SK-N-DZ (cell line): ENCODE measurements at regions not wholly inside any gene's neighbourhood (a gene's known extent, or its start where the extent isn't known, plus 50 kb on each side); places are given as distances from the start of the nearest gene placed in this dataset.
"Not testable (repeated sequence)": the region's sequence is repeated elsewhere in the genome, so short reads cannot be mapped to it uniquely, and the experiment has no call there.

Experiments
- DNase-seq: peaks from one replicate; pipeline ENCODE4 v3.0.0-alpha.2; 2015; ENCODE audit warnings: low spot score

DNA sequence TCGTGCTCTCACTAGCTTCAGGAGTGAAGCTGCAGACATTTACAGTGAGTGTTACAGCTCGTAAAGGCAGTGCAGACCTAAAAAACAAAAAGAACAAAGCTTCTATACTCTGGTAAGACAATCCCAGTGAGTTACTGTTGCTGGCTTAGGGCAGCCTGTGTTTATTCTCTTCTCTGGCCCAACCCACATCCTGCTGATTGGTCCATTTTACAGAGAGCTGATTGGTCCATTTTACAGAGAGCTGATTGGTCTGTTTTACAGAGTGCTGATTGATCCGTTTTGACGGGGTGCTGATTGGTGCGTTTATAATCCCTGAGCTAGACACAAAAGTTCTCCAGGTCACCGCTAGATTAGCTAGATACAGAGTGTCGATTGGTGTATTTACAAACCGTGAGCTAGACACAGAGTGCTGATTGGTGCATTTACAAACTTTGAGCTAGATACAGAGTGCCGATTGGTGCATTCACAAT, 158.0 kb downstream of the KLRB1 start:
- not testable (repeated sequence) for DNase-seq

DNA sequence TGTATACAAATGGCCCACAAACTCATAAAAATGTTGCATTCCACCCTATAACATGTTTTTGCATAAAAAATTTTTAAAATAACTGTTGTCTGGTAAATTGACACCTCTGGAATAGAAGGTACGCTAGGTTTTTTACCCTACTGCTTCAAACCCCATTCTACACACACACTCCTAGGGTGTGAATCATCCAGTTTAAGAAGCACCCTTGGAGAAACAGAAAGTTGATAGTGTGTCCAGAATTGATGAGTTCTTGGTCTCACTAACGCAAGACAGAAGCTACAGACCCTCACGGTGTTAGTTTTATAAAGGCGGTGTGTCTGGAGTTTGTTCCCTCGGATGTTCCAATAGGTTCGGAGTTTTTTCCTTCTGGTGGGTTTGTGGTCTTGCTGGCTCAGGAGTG, 158.5 kb downstream of the KLRB1 start:
- DNase-seq = no peak

DNA sequence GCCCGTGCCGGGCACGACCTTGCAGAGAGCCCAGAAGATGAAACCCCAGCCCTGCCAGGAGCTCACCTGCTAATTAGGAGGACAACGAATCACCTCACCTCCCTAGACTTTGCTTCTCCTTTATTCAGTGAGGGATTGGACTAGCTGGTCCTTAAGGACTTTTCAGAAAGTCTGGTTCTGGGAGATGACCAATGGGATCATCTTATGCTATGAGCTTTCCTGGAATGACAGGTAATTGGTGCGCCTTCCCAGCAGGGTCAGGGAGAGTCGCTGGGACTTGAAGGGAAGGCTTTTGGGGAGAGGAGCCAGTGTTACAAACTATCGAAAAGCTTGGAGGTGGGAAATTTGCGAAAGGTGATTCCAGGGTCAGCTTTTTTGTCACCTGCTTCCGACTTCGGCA, 159.1 kb downstream of the KLRB1 start:
- not testable (repeated sequence) for DNase-seq

DNA sequence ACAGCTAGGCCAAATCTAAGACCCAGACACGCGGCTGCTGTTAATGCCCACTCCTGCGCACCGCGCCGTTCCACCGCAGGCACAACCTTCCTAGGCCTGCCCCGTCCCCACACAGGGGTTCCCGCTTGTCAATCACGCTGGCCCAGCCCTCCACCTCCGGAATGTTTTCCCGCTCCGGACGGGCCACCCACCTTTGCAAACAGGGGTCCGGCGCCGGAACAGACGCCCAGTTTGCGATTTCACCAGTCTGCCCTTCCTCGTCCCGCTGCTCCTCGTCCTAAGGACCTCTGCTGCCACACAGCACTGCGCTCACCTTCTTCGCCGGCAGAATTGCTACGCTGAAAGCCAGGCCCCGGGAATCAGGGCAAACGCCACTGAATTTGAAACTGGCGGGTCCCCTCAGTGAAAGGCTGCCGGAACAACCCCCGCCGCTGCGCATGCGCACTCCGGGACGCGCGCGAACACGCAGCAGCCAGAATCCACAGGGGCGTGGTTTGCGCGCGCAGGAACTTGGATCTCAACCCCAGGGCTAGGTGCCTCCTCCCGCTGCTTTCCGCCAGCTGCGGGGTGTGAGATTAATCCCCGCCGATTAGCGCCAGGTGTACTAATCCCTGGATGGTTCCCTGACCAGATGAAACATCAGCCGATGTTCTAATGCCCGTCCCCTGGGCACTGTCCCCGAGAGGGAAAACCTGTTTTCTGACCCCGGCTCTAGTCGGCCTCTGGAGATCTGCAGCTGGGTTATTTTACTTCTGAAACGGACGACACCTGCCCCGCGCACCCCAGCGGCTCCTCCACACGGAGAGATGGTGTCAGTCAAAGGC, 159.7 kb downstream of the KLRB1 start:
- peak; percentile 91 for DNase-seq

DNA sequence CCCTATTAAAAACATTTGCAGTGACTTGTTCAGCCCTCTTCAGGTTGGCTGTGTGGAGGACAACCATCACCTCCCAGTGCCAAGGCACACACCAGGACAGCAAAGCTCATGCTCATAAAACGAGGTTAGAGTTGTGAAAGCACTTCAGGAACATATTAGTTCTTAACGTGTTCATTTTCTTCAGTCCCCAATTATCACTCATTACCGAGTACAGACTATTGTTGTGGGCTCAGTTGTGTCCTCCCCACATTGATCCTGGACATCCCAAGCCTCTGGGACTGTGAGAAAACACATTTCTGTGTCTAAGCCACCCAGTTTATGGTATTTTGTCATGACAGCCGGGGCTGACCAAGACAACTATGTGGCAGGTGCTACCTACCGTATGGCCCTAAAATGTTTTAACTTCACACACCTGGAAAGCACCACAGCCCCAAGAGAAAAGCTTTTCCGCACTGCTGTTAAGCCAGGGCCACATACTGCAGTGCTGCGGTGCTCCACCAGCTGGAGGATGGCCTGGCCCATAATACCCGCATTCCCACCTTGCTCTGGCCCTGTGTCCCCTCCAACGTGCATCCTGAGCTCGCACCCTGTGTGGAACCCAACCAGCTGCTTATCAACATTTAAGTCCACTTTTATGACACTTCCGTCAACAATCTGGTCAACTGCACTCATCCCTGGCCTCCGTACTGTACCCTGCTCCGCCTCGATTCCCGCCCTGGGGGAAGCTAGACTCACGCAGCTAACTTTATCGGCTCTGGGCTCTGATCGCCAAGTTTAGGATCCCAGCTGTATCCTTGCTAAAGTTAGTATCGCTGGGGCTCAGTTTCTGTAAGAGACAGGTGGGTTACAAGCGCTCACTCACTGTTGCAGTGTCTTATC, 160.6 kb downstream of the KLRB1 start:
- DNase-seq = not testable (repeated sequence)

DNA sequence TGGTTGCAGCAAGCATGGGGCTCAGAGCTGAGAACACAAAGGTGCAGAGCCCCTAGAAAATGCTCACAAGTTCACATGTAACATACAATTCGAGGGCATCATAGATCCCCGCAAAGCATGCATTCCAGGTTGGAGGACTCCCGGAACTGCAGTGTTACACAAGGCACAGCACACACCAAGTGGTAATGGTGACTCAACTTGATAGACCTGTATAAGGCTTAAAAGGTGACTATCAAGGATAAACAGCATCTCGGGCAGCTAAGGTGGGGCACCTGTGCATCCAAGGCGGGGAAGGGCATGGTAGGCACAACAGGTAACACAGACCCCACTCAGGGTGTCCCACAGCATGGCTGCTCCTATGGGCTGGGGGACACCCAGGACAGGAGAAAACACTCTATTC, 167.3 kb downstream of the KLRB1 start:
- DNase-seq = not testable (repeated sequence)

DNA sequence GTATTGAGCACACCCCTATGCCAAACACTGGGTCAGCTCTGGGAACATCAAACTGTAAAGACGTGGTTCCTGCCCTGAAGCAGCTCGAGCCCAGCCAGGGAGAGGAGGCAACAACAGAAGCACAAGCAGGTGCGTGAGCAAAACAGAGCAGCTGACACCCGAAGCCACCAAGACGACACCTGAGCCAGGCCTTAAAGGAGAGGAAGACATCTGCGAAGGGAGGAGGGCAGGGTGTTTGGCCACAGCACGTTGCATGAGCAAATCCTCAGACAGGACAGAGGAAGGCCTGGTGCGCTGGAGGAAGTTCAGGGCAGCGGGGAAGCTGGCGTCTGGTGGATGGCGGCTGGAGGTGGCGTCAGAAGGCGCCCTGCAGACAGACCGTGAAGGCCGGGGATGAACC, 172.0 kb downstream of the KLRB1 start:
- not testable (repeated sequence) for DNase-seq

DNA sequence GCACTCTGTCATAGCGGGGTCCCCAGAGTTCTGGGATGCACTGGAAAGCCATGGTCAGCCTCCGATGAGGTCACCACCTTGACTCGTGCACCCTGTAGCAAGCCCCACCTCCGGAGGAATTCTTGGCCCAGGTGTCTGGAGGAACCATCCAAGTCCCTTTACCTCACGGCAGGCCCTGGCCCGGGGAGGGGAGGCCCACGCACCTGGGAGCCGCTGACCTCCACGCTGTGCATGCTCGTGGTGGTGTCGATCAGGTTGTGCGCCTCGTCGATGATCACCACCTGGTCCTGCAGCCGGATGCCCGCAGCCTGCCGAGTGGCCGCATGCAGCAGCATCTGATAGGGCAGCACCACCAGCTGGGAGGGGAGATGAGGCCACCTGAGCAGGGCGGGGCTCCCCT, 177.3 kb downstream of the KLRB1 start:
- DNase-seq = not testable (repeated sequence)

DNA sequence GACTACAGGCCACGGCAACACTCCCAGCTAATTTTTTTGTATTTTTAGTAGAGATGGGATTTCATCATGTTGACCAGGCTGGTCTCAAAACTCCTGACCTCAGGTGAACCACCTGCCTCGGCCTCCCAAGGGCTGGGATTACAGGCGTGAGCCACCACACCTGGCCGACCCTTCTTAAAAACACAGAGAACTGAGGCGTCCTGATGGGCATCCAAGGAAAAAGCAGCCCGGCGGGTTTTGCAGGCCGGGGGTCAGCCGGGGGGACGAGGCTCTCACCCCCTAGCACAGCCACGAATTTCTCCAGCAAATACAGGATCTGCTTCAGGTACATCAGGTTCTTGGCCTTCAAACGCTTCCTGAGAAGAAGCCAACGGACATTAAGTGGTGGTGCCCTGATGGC, 178.9 kb downstream of the KLRB1 start:
- not testable (repeated sequence) for DNase-seq

DNA sequence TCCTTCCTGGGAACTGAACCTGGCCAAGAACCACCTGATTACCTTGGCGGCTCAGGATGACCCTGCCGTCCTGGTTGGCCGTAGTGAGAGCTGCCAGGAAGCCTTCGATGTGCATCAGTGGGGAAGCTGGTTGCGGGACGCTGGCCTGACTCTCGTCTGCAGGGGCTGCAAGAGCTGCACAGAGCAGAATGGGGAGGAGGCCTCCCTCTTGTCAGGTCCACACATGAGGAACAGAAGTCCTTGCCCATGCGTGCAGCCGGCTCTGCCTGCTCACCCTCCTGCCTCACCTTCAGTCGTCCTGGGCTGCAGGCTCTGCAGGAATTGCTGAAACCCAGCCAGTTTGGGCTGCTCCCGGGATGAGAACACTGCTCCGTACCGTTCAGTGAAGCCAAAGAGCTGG, 182.3 kb downstream of the KLRB1 start:
- not testable (repeated sequence) for DNase-seq

DNA sequence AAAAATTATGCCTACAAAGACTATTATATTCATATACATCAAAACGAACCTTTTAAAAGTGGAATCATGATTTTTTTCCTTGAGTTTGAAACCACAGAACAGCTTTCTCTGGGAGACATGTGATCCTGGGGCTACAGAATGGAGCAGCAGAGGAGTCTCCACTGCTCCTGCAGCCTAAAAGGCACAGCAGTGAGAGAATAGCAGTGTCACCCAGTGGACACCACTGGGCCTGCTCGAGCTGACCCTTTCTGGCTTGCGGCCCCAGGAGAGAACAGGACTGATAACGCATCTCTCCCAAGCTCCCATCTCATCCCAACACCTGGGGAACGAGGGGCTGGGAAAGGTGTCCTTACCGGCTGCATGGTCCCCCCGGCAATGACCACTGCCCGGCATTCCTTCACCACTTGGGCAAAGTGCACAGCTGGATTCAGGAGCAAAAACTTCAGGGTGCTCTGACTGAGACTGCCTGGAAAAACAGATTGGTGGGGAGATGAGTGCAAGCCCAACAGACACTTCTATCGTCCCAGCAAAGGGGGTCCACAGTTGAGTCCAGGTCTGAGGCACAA, 183.5 kb downstream of the KLRB1 start:
- DNase-seq = not testable (repeated sequence)

DNA sequence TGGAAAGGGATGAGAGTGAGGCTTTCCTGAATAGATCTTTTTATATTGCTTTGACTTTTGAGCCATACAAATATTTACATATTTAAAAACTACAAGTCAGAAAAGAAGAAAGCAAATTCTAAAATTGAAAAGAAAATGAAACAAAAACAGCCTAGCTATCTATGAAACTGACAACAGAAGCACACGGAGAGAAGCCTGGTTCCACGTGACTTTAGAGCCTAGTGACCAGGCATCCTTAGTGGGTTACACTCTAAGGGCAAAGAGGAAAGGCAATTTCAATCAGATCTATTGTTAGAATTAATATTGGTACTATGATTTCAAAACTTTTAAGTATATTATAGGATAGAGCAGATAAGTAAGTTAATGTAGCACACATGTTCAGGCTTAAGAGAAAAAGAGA, 185.0 kb downstream of the KLRB1 start:
- DNase-seq = not testable (repeated sequence)

DNA sequence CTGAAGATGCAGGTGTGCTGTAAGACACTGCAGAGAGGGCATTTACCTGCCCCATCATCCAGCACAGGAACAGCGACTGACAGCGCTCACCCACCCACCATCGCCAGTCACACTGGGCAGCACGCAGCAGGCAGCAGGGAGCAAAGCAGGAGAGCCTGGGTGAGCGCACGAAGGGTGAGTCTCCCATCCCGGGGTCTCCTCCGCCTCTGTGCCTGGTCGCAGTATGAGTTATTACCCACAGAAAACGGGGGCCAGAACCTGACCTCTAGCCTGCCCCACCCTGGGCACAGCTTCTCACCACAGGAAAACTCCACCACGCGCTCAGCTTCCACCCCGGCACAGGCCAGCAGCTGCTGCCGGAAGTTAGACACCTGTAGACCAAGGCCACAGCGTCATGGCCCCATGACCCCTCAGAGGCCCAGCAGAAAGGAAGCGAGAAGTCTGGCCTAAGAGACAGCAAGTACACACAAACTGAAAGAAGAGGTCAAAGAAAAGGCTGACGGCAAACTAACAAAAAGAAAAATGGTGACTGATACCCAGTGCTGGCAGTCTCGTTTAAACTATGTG, 186.1 kb downstream of the KLRB1 start:
- DNase-seq = not testable (repeated sequence)

DNA sequence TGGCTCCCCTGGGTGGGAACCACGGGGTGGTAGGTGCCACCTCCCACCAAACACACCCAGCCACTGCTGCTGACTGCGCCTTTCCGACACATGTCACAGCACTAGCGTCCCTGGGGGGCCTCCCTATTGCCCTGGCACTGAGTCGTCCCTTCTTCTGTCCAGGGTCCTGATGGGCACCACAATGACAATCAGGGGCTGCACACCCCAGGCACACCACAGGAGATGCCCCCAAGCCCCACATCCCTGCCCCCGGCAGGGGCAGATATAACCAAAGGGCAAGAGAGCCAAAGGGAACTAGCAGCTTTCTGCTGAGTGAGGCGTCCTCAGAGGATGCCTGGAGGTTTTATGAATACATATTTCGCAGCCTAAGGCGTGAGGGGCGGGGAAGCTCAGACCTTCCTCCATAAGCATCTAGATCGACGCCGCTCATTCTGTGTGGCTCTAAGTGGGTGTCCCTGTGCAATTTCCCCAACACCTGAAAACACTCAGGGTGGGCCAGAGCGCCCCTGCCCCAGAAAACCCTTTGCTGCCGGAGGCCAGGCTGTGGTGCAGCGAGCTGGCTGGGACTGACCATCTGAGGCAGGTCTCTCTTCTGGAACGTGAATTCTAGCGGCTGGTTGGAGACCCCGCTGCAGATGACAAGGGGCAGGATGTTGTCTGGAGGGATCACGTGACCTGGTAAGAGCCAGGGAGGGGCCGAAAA, 186.7 kb downstream of the KLRB1 start:
- not testable (repeated sequence) for DNase-seq

DNA sequence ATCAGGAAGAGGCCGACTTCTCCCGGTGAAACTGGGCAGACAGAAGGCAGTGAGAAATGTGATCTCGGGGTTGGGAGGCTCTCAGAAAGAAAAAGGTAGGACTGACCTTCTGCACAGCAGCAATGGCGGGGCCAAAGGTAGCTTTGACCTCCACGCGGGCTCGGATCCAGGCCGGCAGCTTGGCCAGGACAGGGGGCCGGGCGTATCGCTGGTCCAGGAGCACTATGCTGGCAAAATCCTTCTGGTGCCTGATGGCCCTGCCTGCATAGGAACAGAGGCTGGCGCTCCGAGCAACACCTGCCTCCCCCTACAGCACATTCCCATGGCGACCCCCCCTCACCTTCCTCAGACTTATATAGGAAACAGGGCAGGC, 189.1 kb downstream of the KLRB1 start:
- DNase-seq = not testable (repeated sequence)

DNA sequence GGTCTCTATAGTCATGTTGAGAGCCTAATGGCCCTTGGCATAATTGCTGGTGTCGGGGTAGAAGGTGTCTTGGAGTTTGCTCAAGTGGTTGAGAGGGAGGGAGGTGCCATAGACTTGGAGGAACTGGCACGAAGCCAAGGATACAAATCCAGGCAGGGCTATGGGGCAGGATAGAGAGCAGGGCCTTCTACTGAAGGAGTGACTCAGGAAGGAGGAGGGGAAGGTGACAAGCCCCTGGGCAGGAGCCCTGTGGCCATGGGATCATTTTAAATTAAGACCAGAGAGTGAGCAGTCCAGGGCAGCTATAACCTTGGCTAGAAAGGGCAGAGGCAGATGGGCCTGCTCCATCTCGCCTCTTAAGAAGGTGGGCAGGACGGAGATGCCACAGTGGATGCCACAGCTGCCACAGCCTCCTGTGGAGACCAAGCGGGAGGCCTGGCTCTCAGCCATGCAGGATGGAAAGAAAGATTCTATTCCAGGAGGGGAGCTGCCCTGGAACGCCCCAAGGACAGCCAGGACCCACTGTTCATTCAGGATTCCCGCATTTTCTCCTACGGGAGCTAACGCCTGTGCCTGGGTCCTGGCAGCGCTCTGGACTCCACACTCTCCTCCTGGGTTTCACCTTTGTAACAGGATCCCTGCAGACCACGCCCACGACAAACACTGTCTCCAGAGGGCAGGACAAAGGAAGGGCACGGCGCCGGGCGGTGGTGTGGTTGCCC, 189.6 kb downstream of the KLRB1 start:
- DNase-seq = not testable (repeated sequence)

DNA sequence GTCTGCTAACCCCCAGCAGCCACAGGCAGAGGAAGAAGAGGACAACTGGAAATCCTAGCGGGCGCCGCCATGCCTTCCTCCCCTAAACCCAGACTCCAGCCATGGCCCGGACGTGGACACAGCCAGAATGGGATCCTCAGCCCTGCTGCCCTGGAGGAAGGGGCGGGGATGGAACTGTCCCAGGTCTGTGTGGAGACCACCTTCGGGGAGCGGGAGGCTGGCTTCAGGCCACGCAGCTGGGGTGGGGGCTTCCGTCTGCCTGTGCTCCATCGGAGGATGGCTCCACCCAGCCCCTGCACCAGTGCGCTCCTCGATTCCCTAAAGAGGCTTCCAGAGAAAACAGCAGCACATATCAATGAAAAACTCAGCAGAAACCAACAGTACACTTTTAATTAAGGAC, 190.4 kb downstream of the KLRB1 start:
- DNase-seq = not testable (repeated sequence)

DNA sequence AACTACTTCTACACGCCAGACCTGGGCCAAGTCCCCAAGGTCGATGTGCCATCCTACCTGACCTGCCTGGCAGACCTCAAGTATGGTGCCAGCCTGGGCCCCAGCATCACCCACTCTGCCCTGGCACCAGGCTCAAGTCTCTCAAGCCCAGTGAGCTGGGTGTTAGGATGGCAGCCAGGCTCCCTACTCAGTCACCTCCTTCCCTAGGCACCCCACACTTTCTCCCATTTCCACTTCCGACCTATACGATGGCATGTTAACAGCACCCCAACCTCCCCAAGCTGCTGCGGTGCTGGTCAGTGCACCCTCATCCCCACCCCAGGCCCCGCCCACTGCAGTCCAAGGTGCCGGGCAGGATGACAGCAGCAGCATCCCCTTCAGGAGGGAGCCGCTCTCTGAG, 191.4 kb downstream of the KLRB1 start:
- DNase-seq = not testable (repeated sequence)

DNA sequence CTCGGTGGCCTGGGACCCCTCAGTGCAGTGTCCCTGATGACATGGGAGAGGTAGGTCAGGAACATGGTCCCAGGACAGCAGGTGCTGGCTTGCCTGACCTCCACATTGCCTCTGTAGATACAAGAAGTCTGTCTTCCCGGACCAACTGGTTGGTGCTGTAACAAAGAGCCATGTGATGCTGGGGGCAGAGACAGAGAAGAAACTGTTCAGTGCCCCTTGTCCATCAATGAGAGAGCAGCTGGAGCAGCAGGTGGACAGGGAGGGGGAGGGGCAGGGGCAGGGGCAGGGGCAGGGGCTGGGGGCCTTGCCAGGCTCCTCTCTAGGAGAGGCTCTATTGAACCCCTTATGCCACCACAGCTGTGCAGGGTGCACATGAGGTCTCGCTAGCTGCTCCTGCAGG, 191.8 kb downstream of the KLRB1 start:
- not testable (repeated sequence) for DNase-seq

DNA sequence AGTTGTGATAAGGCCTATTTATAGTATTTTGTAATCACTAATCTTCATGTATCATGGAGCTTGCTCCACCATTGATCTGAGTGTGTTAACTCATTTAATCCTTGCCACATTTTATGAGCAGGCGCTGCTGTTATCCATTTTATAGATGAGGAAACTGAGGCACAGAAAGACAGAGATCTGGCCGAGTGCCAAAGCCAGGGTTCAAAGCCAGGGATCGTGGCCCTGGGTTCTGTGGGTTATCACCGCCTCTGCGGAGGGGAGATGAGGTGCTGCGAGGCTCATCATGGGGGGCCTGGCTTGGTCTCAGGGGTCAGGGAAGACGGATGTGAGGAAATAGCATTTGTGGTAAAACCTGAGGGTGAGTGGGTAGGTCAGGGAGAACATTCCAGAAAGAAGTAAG, 193.9 kb downstream of the KLRB1 start:
- not testable (repeated sequence) for DNase-seq
